Pulmonary artery endothelial cell (primary cell): ENCODE measurements at regions not wholly inside any gene's neighbourhood (a gene's known extent, or its start where the extent isn't known, plus 50 kb on each side); places are given as distances from the start of the nearest gene placed in this dataset.

Experiments
- DNase-seq: peaks from one replicate; pipeline ENCODE4 v3.0.0-alpha.2; 2011; ENCODE audit warnings: low read depth, low spot score

GRCh38 chr1:38120552-38121230 is 74.1 kb upstream of the POU3F1 start:
- no peak for DNase-seq

- DNase-seq = no peak
These were observed 72.4 kb upstream of the POU3F1 start for GRCh38 chr1:38118976-38119375.

GRCh38 chr1:38117444-38117887 is 70.9 kb upstream of the POU3F1 start:
- no peak for DNase-seq

DNA sequence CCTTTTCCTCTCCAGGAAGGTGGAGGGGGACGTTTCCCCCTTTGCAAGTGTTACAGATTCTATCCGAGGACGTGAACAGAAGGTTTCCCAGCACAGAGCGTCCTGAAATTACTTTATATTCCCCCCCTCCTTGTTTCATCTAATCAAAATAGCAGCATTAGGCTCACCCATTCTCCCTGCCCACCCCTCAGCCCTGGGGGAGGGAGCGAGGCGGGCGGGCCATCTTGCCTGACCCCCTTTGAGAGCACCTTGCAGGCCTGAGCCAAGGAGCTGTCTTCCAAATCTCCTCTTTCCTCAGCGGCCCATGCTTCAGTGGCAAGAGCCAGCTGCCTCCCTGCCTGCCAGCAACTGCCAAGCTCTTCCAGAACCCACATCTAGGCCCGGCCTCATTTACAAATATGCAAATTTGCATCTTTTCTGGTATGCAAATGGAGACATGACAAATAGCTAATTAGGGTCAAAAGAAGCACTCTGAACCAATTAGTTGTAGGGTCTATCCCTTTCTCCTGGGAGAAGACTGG is 69.1 kb upstream of the POU3F1 start:
- DNase-seq = no peak

DNA sequence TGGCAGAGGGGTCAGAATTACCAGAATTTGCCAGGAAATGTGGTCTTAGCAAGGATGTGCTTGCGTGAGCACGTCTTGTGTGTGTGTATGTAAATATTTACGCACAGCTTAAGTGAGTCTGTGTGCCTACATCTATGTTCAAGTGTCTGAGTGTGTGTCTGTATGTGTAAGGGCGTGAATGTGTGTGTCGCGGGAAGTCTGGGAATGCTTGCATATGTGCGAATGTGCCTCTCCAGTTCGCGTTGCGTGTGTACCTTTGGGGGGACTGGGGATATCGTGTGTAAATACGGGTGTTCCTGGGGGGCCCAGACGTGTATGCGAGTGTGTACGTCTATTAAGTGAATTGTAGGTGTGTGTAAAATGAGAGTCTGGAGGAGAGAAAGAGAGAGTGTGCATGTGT is 68.6 kb upstream of the POU3F1 start:
- no peak for DNase-seq

GRCh38 chr1:38114241-38115026 is 67.8 kb upstream of the POU3F1 start:
- DNase-seq = no peak

DNA sequence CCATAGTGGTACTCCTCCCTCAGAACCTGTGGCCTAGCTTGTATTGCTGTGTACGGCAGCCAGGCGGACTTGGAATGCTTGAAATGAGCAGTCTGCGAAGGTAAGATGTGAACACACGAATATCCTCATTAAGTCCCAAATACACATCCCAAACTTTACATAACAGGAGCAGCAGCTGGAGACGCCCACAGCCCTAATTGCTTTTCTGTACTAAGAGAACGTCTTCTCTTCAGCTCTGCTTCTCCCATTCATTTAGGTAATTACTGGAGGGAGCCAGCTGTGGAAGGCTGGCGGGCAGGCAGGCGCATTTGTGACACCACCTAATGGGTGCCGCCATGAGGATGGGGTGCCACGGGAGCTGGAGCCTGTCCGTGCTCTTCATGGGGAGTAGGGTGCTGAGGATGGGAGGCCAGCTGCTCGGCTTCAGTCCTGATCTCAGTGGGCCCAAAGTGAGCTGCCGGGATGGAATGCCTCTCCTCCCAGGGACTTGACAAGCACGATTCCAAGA is 66.6 kb upstream of the POU3F1 start:
- DNase-seq = no peak

DNA sequence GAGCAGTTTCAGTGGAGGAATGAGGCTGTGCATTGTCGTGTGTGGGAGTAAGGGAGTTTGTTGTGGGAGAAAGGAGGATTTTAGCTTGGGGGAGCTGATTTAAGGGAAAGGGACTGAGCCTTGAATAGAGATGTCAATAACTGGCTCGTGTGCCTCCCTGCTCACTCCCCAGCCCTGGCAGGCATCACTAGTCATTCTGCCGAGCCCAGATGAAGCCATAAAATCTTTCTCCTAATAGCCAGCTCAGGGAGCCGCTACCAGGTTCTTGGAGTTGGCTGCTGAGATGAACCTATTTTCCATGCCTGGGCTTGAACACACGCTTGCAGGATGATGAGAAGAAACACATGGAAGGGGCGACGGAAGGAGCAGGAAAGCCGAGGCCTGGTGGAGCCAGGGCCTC is 65.0 kb upstream of the POU3F1 start:
- DNase-seq = no peak

- no peak for DNase-seq
These were observed 58.7 kb upstream of the POU3F1 start for GRCh38 chr1:38105267-38105666.

DNA sequence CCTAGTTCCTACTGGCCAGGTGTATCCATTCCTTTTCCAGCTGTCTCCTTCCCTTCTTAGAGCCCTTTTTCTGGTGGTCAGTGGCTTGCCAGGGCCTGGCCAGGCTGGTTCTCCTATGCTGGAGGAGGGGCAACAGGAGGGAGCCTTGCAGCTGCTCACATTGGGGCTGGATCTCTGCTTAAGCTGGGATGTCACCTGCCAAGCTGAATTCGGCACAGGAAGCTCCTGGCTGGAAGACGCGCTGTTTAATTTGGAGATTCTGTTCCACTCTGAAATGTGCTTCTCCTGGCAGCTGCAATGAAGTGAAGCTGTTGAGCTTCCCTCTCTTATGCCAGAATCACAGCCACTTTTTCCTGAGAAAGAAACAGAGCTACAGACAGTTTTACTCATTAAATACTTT is 56.0 kb upstream of the POU3F1 start:
- DNase-seq = no peak

DNA sequence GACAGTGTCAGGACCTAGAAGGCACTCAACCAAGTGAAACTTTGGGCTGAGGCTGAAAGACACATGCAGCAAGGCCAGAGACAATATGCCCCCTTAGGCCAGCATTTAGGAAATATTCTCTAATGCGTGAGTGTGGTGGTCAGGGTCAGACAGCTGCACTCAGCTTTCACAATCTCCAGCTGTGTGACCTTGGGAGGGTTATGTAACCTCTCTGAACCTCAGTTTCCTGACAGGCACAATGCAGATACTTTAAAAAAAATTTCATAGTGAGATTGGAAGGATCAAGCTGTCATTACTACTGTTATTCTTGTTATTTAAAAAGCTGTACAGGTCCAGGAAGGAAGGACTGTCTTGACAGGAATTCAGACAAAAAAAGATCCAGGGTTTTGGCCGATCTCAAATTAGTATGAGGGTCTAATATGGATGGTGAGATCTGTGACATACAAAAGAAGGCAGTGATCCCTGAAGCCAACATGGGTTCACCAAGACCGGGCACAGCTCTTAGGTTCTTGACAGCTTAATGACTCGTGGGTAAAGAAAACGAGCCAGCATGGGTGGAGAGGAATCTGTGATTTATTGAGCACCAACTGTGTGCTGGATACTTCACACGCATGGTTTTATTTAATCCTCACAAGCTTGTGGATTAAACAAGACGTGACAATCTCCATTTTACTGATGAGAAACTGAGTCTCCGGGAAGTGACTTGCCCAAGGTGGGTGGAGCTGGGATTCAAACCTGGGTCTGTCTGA is 54.6 kb upstream of the POU3F1 start:
- no peak for DNase-seq

GRCh38 chr1:38098101-38098847 is 51.7 kb upstream of the POU3F1 start:
- no peak for DNase-seq

- no peak for DNase-seq
These were observed 50.8 kb upstream of the POU3F1 start for GRCh38 chr1:38097284-38097898.
